ENCODE measurements at regions not wholly inside any gene's neighbourhood (a gene's known extent, or its start where the extent isn't known, plus 50 kb on each side); places are given as distances from the start of the nearest gene placed in this dataset.

DNA sequence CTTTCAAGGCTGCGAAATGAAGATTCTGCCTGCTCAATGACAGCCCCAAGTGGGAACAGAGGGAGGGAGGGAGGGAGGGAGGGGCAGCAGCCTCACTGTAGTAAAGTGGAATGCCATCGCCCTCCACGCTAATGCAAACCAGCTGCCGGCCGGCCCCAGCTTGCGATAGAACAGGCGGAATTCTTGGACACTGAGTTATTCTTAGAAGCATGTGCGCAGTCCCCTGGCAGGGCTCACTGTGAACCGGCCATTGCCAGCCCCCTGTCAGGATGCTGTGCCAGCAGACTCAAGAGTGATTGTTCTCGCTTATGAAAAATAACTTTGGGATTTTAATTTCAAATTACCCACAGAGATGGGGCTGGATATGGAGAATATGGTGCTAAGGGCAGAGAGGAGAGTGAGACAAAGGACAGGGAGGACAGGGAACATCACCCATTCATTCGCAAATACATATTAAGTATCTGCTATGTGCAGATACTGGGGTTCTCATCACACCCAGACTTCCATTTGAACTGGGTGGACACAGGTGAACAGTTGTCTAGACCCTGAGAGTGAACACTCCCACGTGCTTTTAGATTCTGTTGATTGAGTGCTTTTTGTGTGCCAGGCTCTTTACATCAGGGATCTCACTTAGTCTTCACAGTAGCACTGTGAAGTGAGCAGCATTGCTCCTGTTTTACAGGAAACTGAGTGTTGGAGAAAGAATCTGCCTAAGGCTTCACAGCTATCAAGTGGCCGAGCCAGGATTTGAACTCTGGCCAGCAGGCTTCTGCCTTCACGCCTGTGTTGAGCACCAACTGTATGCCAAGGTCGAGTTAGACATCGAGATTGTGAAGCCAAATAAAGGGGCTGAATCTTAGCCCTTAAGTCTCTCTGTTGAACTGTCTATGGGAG, 192.9 kb downstream of the C12orf75 start:
- no peak for TF ChIP-seq POLR2A (IDR thresholded peaks at IDR 0.05)
- TF ChIP-seq, protein P1, sequence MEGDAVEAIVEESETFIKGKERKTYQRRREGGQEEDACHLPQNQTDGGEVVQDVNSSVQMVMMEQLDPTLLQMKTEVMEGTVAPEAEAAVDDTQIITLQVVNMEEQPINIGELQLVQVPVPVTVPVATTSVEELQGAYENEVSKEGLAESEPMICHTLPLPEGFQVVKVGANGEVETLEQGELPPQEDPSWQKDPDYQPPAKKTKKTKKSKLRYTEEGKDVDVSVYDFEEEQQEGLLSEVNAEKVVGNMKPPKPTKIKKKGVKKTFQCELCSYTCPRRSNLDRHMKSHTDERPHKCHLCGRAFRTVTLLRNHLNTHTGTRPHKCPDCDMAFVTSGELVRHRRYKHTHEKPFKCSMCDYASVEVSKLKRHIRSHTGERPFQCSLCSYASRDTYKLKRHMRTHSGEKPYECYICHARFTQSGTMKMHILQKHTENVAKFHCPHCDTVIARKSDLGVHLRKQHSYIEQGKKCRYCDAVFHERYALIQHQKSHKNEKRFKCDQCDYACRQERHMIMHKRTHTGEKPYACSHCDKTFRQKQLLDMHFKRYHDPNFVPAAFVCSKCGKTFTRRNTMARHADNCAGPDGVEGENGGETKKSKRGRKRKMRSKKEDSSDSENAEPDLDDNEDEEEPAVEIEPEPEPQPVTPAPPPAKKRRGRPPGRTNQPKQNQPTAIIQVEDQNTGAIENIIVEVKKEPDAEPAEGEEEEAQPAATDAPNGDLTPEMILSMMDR (IDR thresholded peaks at IDR 0.05) = no peak

Measured in uterus (tissue), 2 donors.